DND-41 (cell line): ENCODE measurements at regions not wholly inside any gene's neighbourhood (a gene's known extent, or its start where the extent isn't known, plus 50 kb on each side); places are given as distances from the start of the nearest gene placed in this dataset.

Experiments
- ATAC-seq: fragments of 200-7000 bp; cut with Tn5 transposase; 3 replicates; pipeline ENCODE4 v1.9.1; 2021; ENCODE audit warnings: low read depth; ENCODE audit not compliant: insufficient read depth
- DNase-seq: peaks from one replicate; pipeline ENCODE4 v3.0.0-alpha.2; 2020
- H2AFZ ChIP-seq: 2 replicates; pipeline ENCODE4 v1.6.0; 2012; ENCODE audit warnings: low read depth, low read length
- H3K27ac ChIP-seq: 2 replicates; pipeline ENCODE4 v1.5.1; 2012; ENCODE audit warnings: low read length, inconsistent platforms
- H3K27me3 ChIP-seq: fragments of 200-600 bp; sonication (generic); 2 replicates; pipeline ENCODE4 v1.6.0; 2012; ENCODE audit warnings: low read length, mild to moderate bottlenecking, inconsistent platforms; ENCODE audit not compliant: insufficient read depth, poor library complexity
- H3K36me3 ChIP-seq: 2 replicates; pipeline ENCODE4 v1.5.1; 2012; ENCODE audit warnings: low read length, inconsistent platforms; ENCODE audit not compliant: insufficient read depth
- H3K4me1 ChIP-seq: 2 replicates; pipeline ENCODE4 v1.5.1; 2012; ENCODE audit warnings: mild to moderate bottlenecking, low read length; ENCODE audit not compliant: insufficient read depth
- H3K4me2 ChIP-seq: 2 replicates; pipeline ENCODE4 v1.6.0; 2012; ENCODE audit warnings: mild to moderate bottlenecking, moderate library complexity, low read length, inconsistent platforms; ENCODE audit not compliant: insufficient read depth
- H3K4me3 ChIP-seq, 2 experiments: fragments of 200-600 bp in 1 of 2; shearing (Covaris generic) in 1 of 2; 2 replicates each; pipeline ENCODE4 v1.5.1; 2012 to 2016; ENCODE audit warnings: inconsistent platforms in 2 of 2, low read length in 2 of 2, mild to moderate bottlenecking in 2 of 2, low read depth in 1 of 2, moderate library complexity in 1 of 2
- H3K79me2 ChIP-seq: 2 replicates; pipeline ENCODE4 v1.6.0; 2012; ENCODE audit warnings: low read length, inconsistent platforms; ENCODE audit not compliant: insufficient read depth
- H3K9ac ChIP-seq: 2 replicates; pipeline ENCODE4 v1.6.0; 2012; ENCODE audit warnings: low read depth, mild to moderate bottlenecking, inconsistent platforms, low read length, moderate library complexity
- H3K9me3 ChIP-seq: 2 replicates; pipeline ENCODE4 v1.5.1; 2012; ENCODE audit warnings: low read length, moderate library complexity, mild to moderate bottlenecking, inconsistent platforms; ENCODE audit not compliant: insufficient read depth, severe bottlenecking
- H4K20me1 ChIP-seq: 2 replicates; pipeline ENCODE4 v1.6.0; 2012; ENCODE audit warnings: low read length; ENCODE audit not compliant: insufficient read depth
- EZH2 ChIP-seq: IDR thresholded peaks from 3 replicates; pipeline ENCODE4 v1.6.1; 2012; ENCODE audit warnings: borderline replicate concordance, low read depth, mild to moderate bottlenecking, moderate library complexity, low read length, inconsistent platforms; ENCODE audit not compliant: severe bottlenecking
- TF ChIP-seq, protein P1 (sequence below): IDR thresholded peaks from 2 replicates; pipeline ENCODE4 v1.5.1; 2012; ENCODE audit warnings: borderline replicate concordance, low read length, moderate library complexity, mild to moderate bottlenecking; ENCODE audit not compliant: poor library complexity, severe bottlenecking; ENCODE audit errors: extremely low read depth

DNA sequence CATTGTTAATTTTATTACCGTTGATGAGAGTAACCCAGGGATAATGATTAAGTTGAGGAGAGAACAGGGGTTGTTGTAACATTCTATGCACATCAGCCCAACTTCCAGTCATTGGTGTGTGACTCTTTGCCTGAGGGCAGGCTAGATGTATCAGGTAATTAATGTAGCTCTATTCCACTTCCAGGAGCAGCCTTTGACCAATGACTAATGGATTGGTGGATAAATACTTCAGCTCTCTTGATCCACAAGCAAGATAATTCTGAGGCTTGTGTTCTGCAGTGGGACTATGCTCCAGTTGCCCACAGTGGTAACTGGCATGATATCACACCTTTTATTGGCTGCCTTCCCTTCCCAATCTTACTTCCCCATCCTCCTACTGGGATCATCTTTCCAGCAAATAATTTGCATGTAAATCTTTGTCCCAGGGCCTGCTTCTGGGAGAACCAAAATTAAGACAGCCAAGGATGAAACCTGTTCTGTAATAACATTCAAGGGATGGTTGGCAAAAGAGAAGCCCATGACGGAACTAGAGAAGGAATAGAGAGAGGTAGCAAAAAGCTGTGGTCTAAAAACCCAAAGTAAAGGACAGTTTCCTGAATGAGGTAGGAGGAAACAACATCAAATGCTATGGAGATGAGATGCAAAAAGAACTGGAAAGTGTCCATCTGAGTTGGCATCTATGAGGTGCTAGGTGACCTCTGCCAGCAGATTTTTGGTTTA is 241.4 kb upstream of the RPS6KA3 start:
- H3K27me3 ChIP-seq = no peaks in the 10 kb centered on the region
- H3K27ac ChIP-seq = no peak overlapping the region
- H2AFZ ChIP-seq = no peak overlapping the region
- H3K4me3 ChIP-seq = no peak overlapping the region
- H3K9me3 ChIP-seq = no peaks in the 10 kb centered on the region
- no peak overlapping the region for H3K4me2 ChIP-seq
- H3K79me2 ChIP-seq = no peaks in the 10 kb centered on the region
- H3K4me1 ChIP-seq = no peaks in the 10 kb centered on the region
- H3K9ac ChIP-seq = no peak overlapping the region
- ATAC-seq (no peak), DNase-seq (no peak)
- TF ChIP-seq, protein P1, sequence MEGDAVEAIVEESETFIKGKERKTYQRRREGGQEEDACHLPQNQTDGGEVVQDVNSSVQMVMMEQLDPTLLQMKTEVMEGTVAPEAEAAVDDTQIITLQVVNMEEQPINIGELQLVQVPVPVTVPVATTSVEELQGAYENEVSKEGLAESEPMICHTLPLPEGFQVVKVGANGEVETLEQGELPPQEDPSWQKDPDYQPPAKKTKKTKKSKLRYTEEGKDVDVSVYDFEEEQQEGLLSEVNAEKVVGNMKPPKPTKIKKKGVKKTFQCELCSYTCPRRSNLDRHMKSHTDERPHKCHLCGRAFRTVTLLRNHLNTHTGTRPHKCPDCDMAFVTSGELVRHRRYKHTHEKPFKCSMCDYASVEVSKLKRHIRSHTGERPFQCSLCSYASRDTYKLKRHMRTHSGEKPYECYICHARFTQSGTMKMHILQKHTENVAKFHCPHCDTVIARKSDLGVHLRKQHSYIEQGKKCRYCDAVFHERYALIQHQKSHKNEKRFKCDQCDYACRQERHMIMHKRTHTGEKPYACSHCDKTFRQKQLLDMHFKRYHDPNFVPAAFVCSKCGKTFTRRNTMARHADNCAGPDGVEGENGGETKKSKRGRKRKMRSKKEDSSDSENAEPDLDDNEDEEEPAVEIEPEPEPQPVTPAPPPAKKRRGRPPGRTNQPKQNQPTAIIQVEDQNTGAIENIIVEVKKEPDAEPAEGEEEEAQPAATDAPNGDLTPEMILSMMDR = no peak
- TF ChIP-seq EZH2 = no peak
- H4K20me1 ChIP-seq = no peaks in the 10 kb centered on the region
- no peaks in the 10 kb centered on the region for H3K36me3 ChIP-seq

DNA sequence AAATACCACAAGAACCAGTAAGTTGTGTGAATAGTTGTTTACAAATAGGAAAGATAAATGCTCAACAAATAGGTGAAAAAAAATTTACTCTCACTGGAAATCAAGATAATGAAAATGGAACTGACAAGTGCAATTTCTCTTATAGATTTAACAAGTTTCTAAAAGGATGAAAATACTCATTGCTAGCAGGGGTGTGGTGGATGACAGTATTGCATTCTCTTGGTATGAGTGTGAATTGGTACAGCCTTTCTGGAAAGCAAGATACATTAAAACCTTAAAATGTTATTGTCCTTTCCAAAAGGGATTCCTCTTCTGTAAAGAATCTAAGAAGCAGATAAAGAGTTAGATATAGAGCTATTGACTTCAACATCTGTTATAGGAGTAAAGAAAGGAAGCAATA is 240.0 kb upstream of the RPS6KA3 start:
- Histone ChIP-seq H2AFZ (no peak overlapping the region), H3K27ac (no peak overlapping the region), H3K9me3 (no peaks in the 10 kb centered on the region), H3K27me3 (no peaks in the 10 kb centered on the region), H3K79me2 (no peaks in the 10 kb centered on the region), H3K36me3 (no peaks in the 10 kb centered on the region), H3K4me3 (no peak overlapping the region), H3K4me2 (no peak overlapping the region), H4K20me1 (no peaks in the 10 kb centered on the region), H3K9ac (no peak overlapping the region), H3K4me1 (no peaks in the 10 kb centered on the region)
- no peak for DNase-seq
- TF ChIP-seq EZH2 = no peak
- TF ChIP-seq, protein P1 = no peak
- ATAC-seq = no peak

DNA sequence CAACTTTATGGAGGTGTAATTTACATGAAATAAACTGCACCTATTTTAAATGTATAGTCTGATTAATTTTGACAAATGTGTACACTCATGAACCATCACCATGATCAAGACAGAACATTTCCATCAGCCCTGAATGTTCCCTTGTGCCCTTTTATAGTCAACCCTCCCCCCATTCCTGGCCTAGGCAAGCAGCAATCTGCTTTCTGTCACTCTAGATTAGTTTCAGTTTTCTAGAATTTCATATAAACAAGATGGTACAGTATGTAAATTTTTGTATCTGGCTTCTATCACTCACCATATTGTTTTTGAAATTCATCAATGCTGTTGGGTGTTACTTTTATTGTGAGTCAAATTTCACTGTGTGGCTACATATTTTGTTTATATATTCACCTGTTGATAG is 234.2 kb upstream of the RPS6KA3 start:
- Histone ChIP-seq H3K27ac (no peak overlapping the region), H3K4me2 (no peak overlapping the region), H3K36me3 (no peaks in the 10 kb centered on the region), H3K27me3 (no peaks in the 10 kb centered on the region), H3K9me3 (no peaks in the 10 kb centered on the region), H2AFZ (no peak overlapping the region), H3K79me2 (no peaks in the 10 kb centered on the region), H4K20me1 (no peaks in the 10 kb centered on the region), H3K4me3 (no peak overlapping the region), H3K4me1 (no peaks in the 10 kb centered on the region), H3K9ac (no peak overlapping the region)
- DNase-seq (no peak), ATAC-seq (no peak)
- TF ChIP-seq, protein P1 = no peak
- TF ChIP-seq EZH2 = no peak
